K562 (cell line): ENCODE measurements at regions not wholly inside any gene's neighbourhood (a gene's known extent, or its start where the extent isn't known, plus 50 kb on each side); places are given as distances from the start of the nearest gene placed in this dataset.

Source experiments
- CBFB ChIP-seq: sonication (generic); formaldehyde crosslinking; IDR thresholded peaks from 2 replicates; pipeline ENCODE4 v1.4.0; 2020; ENCODE audit warnings: mild to moderate bottlenecking, missing genetic modification reagents
- JUND ChIP-seq, 2 experiments: IDR thresholded peaks; 2 replicates in 1 of 2; 3 replicates in 1 of 2; pipeline ENCODE4 v1.6.1; 2011; ENCODE audit warnings: borderline replicate concordance in 2 of 2, low read depth in 2 of 2, low read length in 2 of 2, improper control_type of control experiment in 1 of 2, missing biosample characterization in 1 of 2, missing genetic modification characterization in 1 of 2, missing genetic modification reagents in 1 of 2
- POLR3A ChIP-seq: IDR thresholded peaks from 2 replicates; pipeline ENCODE4 v1.6.1; 2011; ENCODE audit warnings: borderline replicate concordance, mild to moderate bottlenecking, moderate library complexity; ENCODE audit not compliant: insufficient read length, insufficient read depth; ENCODE audit errors: extremely low read depth
- ZZZ3 ChIP-seq: fragments of 450-650 bp; IDR thresholded peaks from 2 replicates; pipeline ENCODE4 v1.6.1; 2016; ENCODE audit warnings: antibody characterized with exemption, mild to moderate bottlenecking, moderate library complexity
- TF ChIP-seq, protein P1 (sequence below), 3 experiments: IDR thresholded peaks in 2 of 3; conservative IDR thresholded peaks in 1 of 3; 2 replicates each; pipeline ENCODE4 v1.5.1; 2011 to 2012; ENCODE audit warnings: low read length in 3 of 3, mild to moderate bottlenecking in 3 of 3, control low read depth in 2 of 3, improper control_type of control experiment in 1 of 3, inconsistent platforms in 1 of 3, low read depth in 1 of 3, mixed read lengths in 1 of 3, moderate library complexity in 1 of 3; ENCODE audit not compliant: insufficient read depth in 2 of 3
- TF ChIP-seq, protein P2 (sequence below), 2 experiments: fragments of 450-650 bp; conservative IDR thresholded peaks; 2 replicates each; pipeline ENCODE4 v1.6.1; 2017; ENCODE audit warnings: mild to moderate bottlenecking in 2 of 2, moderate library complexity in 2 of 2
- TF ChIP-seq, protein P3 (sequence below): fragments of 200-800 bp; sonication (Bioruptor generic); IDR thresholded peaks from 2 replicates; pipeline ENCODE4 v1.6.1; 2016; ENCODE audit warnings: missing genetic modification characterization, missing compliant biosample characterization
- TF ChIP-seq, protein P4 (sequence below), 2 experiments: fragments of 450-650 bp; formaldehyde crosslinking in 1 of 2; IDR thresholded peaks; 2 replicates each; pipeline versions ENCODE4 v1.4.0 to v1.6.1; 2014 to 2020; ENCODE audit warnings: mild to moderate bottlenecking in 2 of 2, borderline replicate concordance in 1 of 2, low read depth in 1 of 2
- TF ChIP-seq, protein P5 (sequence below): fragments of 250-450 bp; sonication (Bioruptor Pico); IDR thresholded peaks from 2 replicates; pipeline ENCODE4 v1.8.0; 2022; ENCODE audit warnings: moderate library complexity, mild to moderate bottlenecking, inconsistent platforms

DNA sequence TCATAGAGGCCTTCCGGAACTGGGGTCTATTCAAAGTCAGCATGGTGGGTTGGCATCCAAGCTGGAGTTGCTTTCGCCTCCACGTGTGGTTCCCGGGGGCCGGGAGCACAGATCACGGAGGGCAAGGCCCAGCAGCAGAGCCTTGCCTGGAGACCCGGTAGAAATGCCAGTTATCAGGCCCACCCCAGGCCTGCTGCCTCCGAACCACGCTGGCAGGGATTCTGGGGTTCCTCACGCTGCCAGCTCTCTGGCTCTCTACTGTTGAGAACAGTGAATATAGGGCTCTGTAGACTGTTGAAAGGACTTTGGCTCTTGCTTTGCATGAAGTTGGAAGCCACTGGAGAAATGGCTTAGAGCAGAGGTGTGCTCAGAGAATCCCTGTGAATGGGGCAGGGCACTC is 127.5 kb downstream of the RIPK4 start:
- TF ChIP-seq, protein P1, sequence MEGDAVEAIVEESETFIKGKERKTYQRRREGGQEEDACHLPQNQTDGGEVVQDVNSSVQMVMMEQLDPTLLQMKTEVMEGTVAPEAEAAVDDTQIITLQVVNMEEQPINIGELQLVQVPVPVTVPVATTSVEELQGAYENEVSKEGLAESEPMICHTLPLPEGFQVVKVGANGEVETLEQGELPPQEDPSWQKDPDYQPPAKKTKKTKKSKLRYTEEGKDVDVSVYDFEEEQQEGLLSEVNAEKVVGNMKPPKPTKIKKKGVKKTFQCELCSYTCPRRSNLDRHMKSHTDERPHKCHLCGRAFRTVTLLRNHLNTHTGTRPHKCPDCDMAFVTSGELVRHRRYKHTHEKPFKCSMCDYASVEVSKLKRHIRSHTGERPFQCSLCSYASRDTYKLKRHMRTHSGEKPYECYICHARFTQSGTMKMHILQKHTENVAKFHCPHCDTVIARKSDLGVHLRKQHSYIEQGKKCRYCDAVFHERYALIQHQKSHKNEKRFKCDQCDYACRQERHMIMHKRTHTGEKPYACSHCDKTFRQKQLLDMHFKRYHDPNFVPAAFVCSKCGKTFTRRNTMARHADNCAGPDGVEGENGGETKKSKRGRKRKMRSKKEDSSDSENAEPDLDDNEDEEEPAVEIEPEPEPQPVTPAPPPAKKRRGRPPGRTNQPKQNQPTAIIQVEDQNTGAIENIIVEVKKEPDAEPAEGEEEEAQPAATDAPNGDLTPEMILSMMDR (IDR thresholded peaks at IDR 0.05 in 2 of 3, conservative IDR thresholded peaks at IDR 0.05 in 1 of 3; ENCODE audit: insufficient read depth in 2 of 3, low read depth in 1 of 3, low read length in 3 of 3) = no peak
- TF ChIP-seq, protein P2, sequence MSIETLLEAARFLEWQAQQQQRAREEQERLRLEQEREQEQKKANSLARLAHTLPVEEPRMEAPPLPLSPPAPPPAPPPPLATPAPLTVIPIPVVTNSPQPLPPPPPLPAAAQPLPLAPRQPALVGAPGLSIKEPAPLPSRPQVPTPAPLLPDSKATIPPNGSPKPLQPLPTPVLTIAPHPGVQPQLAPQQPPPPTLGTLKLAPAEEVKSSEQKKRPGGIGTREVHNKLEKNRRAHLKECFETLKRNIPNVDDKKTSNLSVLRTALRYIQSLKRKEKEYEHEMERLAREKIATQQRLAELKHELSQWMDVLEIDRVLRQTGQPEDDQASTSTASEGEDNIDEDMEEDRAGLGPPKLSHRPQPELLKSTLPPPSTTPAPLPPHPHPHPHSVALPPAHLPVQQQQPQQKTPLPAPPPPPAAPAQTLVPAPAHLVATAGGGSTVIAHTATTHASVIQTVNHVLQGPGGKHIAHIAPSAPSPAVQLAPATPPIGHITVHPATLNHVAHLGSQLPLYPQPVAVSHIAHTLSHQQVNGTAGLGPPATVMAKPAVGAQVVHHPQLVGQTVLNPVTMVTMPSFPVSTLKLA (conservative IDR thresholded peaks at IDR 0.05) = no peak
- TF ChIP-seq, protein P3, sequence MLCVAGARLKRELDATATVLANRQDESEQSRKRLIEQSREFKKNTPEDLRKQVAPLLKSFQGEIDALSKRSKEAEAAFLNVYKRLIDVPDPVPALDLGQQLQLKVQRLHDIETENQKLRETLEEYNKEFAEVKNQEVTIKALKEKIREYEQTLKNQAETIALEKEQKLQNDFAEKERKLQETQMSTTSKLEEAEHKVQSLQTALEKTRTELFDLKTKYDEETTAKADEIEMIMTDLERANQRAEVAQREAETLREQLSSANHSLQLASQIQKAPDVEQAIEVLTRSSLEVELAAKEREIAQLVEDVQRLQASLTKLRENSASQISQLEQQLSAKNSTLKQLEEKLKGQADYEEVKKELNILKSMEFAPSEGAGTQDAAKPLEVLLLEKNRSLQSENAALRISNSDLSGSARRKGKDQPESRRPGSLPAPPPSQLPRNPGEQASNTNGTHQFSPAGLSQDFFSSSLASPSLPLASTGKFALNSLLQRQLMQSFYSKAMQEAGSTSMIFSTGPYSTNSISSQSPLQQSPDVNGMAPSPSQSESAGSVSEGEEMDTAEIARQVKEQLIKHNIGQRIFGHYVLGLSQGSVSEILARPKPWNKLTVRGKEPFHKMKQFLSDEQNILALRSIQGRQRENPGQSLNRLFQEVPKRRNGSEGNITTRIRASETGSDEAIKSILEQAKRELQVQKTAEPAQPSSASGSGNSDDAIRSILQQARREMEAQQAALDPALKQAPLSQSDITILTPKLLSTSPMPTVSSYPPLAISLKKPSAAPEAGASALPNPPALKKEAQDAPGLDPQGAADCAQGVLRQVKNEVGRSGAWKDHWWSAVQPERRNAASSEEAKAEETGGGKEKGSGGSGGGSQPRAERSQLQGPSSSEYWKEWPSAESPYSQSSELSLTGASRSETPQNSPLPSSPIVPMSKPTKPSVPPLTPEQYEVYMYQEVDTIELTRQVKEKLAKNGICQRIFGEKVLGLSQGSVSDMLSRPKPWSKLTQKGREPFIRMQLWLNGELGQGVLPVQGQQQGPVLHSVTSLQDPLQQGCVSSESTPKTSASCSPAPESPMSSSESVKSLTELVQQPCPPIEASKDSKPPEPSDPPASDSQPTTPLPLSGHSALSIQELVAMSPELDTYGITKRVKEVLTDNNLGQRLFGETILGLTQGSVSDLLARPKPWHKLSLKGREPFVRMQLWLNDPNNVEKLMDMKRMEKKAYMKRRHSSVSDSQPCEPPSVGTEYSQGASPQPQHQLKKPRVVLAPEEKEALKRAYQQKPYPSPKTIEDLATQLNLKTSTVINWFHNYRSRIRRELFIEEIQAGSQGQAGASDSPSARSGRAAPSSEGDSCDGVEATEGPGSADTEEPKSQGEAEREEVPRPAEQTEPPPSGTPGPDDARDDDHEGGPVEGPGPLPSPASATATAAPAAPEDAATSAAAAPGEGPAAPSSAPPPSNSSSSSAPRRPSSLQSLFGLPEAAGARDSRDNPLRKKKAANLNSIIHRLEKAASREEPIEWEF (CRISPR knock-in tag) = no peak
- TF ChIP-seq, protein P4, sequence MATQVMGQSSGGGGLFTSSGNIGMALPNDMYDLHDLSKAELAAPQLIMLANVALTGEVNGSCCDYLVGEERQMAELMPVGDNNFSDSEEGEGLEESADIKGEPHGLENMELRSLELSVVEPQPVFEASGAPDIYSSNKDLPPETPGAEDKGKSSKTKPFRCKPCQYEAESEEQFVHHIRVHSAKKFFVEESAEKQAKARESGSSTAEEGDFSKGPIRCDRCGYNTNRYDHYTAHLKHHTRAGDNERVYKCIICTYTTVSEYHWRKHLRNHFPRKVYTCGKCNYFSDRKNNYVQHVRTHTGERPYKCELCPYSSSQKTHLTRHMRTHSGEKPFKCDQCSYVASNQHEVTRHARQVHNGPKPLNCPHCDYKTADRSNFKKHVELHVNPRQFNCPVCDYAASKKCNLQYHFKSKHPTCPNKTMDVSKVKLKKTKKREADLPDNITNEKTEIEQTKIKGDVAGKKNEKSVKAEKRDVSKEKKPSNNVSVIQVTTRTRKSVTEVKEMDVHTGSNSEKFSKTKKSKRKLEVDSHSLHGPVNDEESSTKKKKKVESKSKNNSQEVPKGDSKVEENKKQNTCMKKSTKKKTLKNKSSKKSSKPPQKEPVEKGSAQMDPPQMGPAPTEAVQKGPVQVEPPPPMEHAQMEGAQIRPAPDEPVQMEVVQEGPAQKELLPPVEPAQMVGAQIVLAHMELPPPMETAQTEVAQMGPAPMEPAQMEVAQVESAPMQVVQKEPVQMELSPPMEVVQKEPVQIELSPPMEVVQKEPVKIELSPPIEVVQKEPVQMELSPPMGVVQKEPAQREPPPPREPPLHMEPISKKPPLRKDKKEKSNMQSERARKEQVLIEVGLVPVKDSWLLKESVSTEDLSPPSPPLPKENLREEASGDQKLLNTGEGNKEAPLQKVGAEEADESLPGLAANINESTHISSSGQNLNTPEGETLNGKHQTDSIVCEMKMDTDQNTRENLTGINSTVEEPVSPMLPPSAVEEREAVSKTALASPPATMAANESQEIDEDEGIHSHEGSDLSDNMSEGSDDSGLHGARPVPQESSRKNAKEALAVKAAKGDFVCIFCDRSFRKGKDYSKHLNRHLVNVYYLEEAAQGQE (IDR thresholded peaks at IDR 0.05; ENCODE audit: borderline replicate concordance) = no peak
- TF ChIP-seq, protein P4 (CRISPR knock-in tag; IDR thresholded peaks at IDR 0.05; ENCODE audit: low read depth) = no peak
- TF ChIP-seq POLR3A (no peak), ZZZ3 (no peak), JUND (IDR thresholded peaks at IDR 0.05; ENCODE audit: borderline replicate concordance, low read depth, low read length) (no peak), JUND (tag; IDR thresholded peaks at IDR 0.05; ENCODE audit: borderline replicate concordance, low read depth, low read length) (no peak), CBFB (CRISPR knock-in tag) (no peak)
- TF ChIP-seq, protein P5, sequence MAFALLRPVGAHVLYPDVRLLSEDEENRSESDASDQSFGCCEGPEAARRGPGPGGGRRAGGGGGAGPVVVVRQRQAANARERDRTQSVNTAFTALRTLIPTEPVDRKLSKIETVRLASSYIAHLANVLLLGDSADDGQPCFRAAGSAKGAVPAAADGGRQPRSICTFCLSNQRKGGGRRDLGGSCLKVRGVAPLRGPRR = no peak
